HG03442 (cell line): ENCODE measurements at regions not wholly inside any gene's neighbourhood (a gene's known extent, or its start where the extent isn't known, plus 50 kb on each side); places are given as distances from the start of the nearest gene placed in this dataset.

ENCODE experiments used
- ATAC-seq: cut with Tn5 transposase; IDR thresholded peaks from one replicate; pipeline ENCODE4 v1.9.1; 2021; ENCODE audit warnings: mild to moderate bottlenecking, moderate library complexity; ENCODE audit not compliant: unreplicated experiment

DNA sequence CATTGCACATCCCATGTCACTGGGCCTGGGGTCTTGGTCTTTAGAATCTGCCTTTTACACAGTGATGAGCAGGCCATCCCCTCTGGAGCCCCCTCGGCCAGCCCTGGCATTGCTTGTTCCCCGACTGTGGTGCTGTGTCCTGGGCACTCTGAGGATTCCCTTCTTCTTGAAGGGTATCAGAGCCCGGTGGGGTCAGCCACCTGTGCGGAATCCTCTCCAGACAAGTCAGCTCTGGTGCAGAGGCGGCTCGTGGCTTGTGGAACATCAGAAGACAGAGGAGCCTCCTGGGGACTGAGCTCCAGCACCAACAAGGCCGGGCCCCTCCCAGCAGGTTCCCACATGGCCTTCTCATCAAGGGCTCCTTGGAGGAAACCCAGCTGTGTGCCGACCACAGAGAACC lies 57.9 kb upstream of the AJAP1 start:
- ATAC-seq, result no peak

DNA sequence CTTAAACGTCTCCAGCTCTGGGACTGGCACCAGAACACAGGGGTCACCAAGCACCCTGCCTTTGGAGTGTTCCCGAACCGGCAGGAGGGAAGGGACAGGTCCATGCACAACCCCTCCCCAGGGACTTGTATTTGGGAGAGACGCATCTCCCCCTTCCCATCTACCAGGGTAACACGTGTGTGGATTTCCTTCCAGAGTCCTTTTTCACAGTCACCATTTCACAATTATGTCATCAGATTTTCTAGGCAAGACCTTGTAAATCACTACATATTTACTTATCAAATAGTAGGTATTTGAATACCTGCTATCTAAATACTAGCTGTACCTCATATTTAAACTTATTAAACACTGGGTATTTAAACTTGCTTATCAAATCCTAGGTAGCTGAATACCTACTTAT lies 57.4 kb upstream of the AJAP1 start:
- ATAC-seq, result no peak

DNA sequence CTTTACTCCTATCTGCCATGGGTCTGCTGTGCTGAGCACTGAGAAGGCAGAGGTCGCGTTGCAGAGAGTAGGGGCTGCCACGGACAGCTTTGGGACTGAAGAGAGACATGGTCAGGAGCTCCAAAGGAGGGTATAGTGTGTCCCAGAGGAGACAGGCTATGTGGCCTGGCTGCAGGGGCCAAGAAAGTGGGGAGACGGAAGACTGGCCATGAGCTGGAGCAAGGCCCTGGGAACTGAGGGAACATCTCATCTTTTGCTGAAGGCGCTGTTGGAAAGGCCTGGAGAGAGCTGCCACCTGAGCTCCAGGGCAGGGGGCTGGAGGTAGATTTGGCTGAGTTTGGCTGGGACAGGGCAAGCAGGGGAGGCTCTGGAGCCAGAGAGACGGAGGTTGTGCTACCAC lies 55.8 kb upstream of the AJAP1 start:
- no peak for ATAC-seq

DNA sequence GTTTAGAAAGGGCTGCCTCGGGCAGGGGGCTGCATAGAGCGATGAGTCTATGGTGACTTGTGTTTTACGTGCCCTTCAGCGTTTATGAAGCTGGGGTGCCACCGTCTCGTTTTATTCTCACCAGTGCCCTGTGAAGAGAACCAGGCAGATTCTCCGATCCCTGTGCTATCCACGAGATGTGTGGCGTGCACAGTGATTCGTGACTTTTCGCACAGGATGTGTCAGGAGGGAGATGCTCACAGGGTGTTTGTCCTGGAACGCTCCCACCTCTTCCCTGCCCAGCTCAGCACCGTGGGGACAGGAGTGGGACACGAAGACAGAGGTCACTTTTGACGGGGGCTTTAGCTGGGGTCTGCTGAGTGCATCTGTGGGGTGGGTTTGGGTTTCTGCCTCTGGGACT lies 54.9 kb upstream of the AJAP1 start:
- ATAC-seq, result no peak

DNA sequence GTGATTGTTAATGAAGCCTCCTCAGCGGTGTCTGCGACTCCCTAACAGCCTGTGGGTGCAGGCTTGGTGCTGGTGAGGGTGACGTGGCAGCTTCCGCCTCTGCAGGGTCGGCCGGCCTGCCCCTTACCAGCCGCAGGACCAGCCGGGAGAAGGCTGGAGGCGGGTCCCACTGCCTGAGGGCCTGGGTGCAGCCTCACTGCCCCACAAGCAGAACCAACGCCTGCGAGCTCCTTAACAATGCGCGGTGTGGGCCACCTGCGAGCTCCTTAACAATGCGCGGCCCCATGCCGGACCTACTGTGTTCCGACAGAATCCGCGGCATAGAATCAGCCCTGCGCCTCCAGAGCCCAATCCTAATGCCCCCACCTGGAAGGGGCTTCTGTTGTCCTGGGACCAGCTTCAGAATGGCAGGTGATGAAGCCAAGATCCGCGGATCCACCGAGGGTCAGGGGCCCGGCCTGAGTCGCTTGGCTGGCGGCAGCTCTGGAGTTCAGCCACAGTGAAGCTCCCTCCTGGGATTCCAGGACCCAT lies 54.4 kb upstream of the AJAP1 start:
- ATAC-seq, result no peak

DNA sequence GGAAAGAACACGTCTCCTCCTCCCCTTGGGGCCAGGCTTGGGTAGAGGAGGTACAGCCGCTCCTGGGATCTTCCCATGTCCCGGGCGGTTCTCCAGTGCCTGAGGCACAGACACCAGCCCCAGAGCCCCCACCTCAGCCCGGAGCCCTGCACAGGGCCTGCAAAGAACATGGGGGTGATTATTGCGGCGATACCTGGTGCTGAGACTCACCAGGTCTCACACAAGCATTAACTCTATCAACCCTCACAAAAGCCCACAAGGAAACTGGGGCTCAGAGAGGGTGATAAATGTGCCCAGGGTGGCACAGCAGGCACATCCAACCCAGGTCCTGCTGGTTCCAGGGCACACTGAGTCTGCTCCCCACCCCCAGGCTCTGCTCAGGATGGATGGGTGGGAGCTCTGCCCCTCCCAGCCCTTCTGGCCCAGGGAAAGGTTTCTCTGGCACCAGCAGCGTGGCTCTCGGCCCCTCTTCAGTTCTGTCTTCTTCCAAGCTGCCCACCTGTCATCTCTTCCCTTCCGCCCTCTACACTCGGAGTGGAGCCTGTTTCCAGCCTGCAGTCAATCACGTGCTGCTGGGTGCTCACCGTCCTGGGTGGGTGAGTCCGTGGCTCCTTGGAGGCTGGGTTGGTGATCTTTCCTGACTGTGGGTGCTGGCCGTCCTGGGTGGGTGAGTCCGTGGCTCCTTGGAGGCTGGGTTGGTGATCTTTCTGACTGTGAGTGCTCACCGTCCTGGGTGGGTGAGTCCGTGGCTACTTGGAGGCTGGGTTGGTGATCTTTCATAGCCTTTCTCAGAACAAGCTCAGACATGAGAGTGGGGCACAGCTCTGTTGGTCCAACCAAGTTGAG lies 53.6 kb upstream of the AJAP1 start:
- ATAC-seq, result no peak

DNA sequence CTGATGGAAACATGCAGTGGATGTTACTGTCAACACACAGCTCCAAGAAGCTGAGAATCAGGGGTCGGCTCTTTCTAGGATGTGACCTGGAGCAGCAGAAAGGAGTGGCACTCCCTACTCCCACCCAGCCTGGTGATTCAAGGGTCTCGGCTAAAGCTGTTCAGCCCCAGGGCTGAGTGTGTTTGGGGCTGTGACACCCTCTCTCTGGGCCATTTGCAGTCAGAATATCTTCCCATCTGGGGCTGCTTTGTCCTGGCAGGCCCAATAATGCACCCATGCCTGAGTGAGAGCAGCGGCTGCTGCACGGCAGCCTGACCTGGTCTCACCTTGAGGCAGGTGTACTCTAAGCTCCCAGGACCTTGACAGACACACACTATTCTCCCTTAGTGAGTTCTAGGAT lies 52.5 kb upstream of the AJAP1 start:
- no peak for ATAC-seq

DNA sequence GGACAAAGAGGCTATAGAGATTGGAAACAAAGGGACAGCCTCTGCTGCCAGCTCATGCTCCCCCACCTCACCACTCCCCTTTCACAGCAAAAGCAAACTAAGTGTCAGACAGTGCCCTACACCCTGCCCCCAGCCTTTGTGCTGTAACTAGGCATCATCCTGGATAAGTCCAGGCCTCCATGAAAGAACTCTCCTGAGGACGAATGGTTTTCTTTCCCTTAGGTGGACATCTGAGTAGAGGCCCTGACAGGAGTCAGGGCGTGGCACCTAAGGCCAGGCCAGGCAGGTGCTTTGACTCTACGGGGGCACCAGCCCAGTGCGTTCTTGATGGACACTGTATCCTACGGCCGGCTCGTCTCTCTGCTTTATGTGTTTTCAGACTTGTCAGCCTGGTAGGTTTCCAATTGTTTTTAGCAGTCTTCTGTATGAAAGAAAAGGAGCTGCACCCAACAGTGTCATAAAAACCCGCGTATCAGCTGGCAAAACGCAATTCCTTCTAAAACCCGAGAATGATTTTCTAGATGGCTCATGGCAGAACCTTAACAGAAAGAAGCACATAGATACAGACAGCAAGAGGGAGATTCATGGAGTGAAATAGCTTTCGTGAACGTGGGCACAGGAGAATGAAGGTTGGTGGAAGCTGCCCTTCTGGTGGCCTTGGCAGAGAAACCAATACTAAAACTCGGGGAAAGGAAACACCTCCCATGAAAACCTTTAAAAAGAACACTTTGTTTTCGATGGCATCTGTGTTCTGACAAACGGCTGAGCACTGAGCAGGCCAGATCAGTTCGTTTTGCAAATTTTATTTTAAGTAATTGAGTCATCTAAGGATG lies 51.7 kb upstream of the AJAP1 start:
- ATAC-seq, result no peak

DNA sequence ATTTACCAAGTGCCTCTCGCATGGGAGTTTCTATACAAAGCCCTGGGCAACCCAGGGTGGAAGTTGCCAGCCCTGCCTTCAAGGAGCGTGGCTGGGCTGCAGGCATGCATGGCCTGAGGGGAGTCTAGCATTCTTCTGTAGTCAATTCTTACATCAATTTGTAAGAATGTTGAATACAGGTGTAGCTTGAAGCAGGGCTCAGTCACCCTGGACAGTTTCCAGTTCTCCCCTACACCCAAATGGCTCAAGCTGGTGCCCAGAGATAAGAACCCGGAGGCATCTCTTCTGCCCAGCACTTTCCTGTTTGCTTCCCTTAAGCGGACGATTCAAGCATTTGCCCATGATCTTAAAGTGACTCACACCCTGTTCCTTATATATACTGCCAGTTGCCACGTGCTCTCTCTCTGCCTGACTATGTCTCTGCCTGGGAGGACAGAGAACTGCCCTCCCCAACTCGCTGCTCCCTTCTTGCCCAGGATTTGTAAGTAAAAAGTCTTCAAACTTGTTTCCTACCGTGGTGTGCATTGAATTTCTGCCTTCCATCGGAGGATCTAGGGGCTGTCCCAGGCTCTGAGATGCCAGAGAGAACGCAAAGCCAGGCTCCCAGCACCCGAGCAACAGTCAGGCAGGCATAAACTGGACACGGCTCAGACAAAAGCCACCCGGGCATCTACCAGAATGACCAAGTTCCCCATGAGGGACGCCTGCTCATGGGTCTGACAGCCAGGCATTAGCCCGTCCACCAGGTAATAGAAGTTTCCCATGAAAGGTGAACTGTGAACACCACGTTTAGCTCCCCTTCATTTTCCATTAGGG lies 50.9 kb upstream of the AJAP1 start:
- ATAC-seq, result no peak
